Parathyroid adenoma (tissue), 2 donors: ENCODE measurements at regions not wholly inside any gene's neighbourhood (a gene's known extent, or its start where the extent isn't known, plus 50 kb on each side); places are given as distances from the start of the nearest gene placed in this dataset.

Source experiments
- H2AFZ ChIP-seq: fragments of 300-600 bp; sonication (generic); one replicate; pipeline ENCODE4 v1.7.0; 2017; ENCODE audit warnings: antibody characterized with exemption, mild to moderate bottlenecking
- H3K27ac ChIP-seq: fragments of 300-600 bp; sonication (generic); one replicate; pipeline ENCODE4 v1.7.0; 2017
- H3K27me3 ChIP-seq: fragments of 300-600 bp; sonication (generic); one replicate; pipeline ENCODE4 v1.7.0; 2017; ENCODE audit warnings: low read length; ENCODE audit not compliant: control insufficient read depth, insufficient read depth
- H3K36me3 ChIP-seq: fragments of 300-600 bp; sonication (generic); one replicate; pipeline ENCODE4 v1.7.0; 2017; ENCODE audit warnings: low read length; ENCODE audit not compliant: control insufficient read depth, insufficient read depth
- H3K4me1 ChIP-seq: fragments of 300-600 bp; sonication (generic); one replicate; pipeline ENCODE4 v1.7.0; 2017; ENCODE audit warnings: control low read depth
- H3K4me2 ChIP-seq: fragments of 300-600 bp; sonication (generic); one replicate; pipeline ENCODE4 v1.7.0; 2017; ENCODE audit warnings: low read length
- H3K4me3 ChIP-seq: fragments of 300-600 bp; sonication (generic); one replicate; pipeline ENCODE4 v1.7.0; 2017; ENCODE audit warnings: low read depth, low read length
- H3K79me2 ChIP-seq: fragments of 300-600 bp; sonication (generic); one replicate; pipeline ENCODE4 v1.7.0; 2017; ENCODE audit warnings: control low read depth
- H3K9ac ChIP-seq: fragments of 300-600 bp; sonication (generic); one replicate; pipeline ENCODE4 v1.7.0; 2017; ENCODE audit warnings: mild to moderate bottlenecking
- H3K9me3 ChIP-seq: fragments of 300-600 bp; sonication (generic); one replicate; pipeline ENCODE4 v1.7.0; 2017; ENCODE audit warnings: low read length; ENCODE audit not compliant: control insufficient read depth
- CTCF ChIP-seq: fragments of 300-600 bp; sonication (generic); IDR thresholded peaks from one replicate; pipeline ENCODE4 v1.7.0; 2017; ENCODE audit warnings: antibody characterized with exemption, mild to moderate bottlenecking
- donor health status: primary hyperparathyroidism.

GRCh38 chr20:60469829-60470228 lies 511.6 kb downstream of the CDH26 start:
- no peaks in the 10 kb centered on the region for H3K36me3 ChIP-seq
- H3K27me3 ChIP-seq: no peaks in the 10 kb centered on the region
- H3K4me2 ChIP-seq: no peak overlapping the region
- no peak overlapping the region for H2AFZ ChIP-seq
- H3K79me2 ChIP-seq: no peaks in the 10 kb centered on the region
- H3K4me1 ChIP-seq: no peaks in the 10 kb centered on the region
- H3K4me3 ChIP-seq: no peak overlapping the region
- no peaks in the 10 kb centered on the region for H3K9me3 ChIP-seq
- H3K27ac ChIP-seq: no peak overlapping the region
- TF ChIP-seq CTCF: no peak
- H3K9ac ChIP-seq: no peak overlapping the region

GRCh38 chr20:60470366-60470765 lies 512.1 kb downstream of the CDH26 start:
- no peak overlapping the region for H3K4me2 ChIP-seq
- no peak for TF ChIP-seq CTCF
- no peak overlapping the region for H3K9ac ChIP-seq
- H3K79me2 ChIP-seq: no peaks in the 10 kb centered on the region
- H3K27me3 ChIP-seq: no peaks in the 10 kb centered on the region
- H3K4me1 ChIP-seq: no peaks in the 10 kb centered on the region
- H2AFZ ChIP-seq: no peak overlapping the region
- H3K9me3 ChIP-seq: no peaks in the 10 kb centered on the region
- H3K36me3 ChIP-seq: no peaks in the 10 kb centered on the region
- H3K4me3 ChIP-seq: no peak overlapping the region
- no peak overlapping the region for H3K27ac ChIP-seq

- no peak overlapping the region for H2AFZ ChIP-seq
- TF ChIP-seq CTCF: no peak
- H3K9me3 ChIP-seq: no peaks in the 10 kb centered on the region
- H3K4me2 ChIP-seq: no peak overlapping the region
- no peak overlapping the region for H3K27ac ChIP-seq
- H3K4me1 ChIP-seq: no peaks in the 10 kb centered on the region
- no peaks in the 10 kb centered on the region for H3K36me3 ChIP-seq
- H3K9ac ChIP-seq: no peak overlapping the region
- no peak overlapping the region for H3K4me3 ChIP-seq
- no peaks in the 10 kb centered on the region for H3K27me3 ChIP-seq
- no peaks in the 10 kb centered on the region for H3K79me2 ChIP-seq
These were observed 515.0 kb downstream of the CDH26 start for GRCh38 chr20:60473211-60473610.

- Histone ChIP-seq H3K9ac (no peak overlapping the region), H3K9me3 (no peaks in the 10 kb centered on the region), H3K4me1 (no peaks in the 10 kb centered on the region), H3K27me3 (no peaks in the 10 kb centered on the region), H3K27ac (no peak overlapping the region), H3K79me2 (no peaks in the 10 kb centered on the region), H2AFZ (no peak overlapping the region), H3K36me3 (no peaks in the 10 kb centered on the region), H3K4me2 (no peak overlapping the region), H3K4me3 (no peak overlapping the region)
- TF ChIP-seq CTCF: no peak
These were observed 516.2 kb downstream of the CDH26 start for GRCh38 chr20:60474385-60474910.

- Histone ChIP-seq H2AFZ (no peak overlapping the region), H3K27me3 (no peaks in the 10 kb centered on the region), H3K4me2 (no peak overlapping the region), H3K9ac (no peak overlapping the region), H3K27ac (no peak overlapping the region), H3K9me3 (no peaks in the 10 kb centered on the region), H3K4me3 (no peak overlapping the region), H3K36me3 (no peaks in the 10 kb centered on the region), H3K79me2 (no peaks in the 10 kb centered on the region), H3K4me1 (no peaks in the 10 kb centered on the region)
- TF ChIP-seq CTCF: no peak
These were observed 517.8 kb downstream of the CDH26 start for GRCh38 chr20:60476045-60476444.
